ENCODE measurements at regions not wholly inside any gene's neighbourhood (a gene's known extent, or its start where the extent isn't known, plus 50 kb on each side); places are given as distances from the start of the nearest gene placed in this dataset.
"Not testable (repeated sequence)": the region's sequence is repeated elsewhere in the genome, so short reads cannot be mapped to it uniquely, and the experiment has no call there.

DNA sequence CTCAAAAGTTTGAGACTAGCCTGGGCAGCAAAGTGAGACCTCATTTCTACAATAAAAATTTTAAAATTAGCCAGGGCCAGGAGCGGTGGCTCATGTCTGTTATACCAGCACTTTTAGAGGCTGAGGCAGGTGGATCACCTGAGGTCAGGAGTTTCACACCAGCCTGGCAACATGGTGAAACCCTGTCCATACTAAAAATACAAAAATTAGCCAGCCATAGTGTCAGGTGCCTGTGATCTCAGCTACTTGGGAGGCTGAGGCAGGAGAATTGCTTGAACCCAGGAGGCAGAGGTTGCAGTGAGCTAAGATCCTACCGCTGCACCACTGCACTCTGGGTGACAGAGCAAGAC, 85.1 kb upstream of the MAP4 start:
- not testable (repeated sequence) for DNase-seq

DNA sequence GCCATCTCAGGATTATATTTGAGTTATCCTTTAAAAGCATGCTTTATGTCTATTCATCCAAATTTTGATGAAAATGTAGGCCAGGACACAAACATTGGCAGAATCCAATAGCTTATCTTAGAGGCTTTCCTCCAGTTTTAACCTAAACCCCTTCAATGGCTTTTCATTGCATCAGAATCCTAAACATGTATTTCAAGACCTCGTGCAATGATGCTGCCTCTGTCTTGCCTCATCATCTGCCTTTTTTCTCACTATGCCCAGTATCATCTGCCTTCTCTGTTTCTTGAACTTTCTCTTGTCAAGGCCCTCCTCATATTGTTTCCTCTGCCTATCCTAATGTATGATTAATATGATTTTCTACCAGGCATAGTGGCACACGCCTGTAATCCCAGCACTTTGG, 76.1 kb upstream of the MAP4 start:
- DNase-seq = no peak

GRCh38 chr3:48090166-48090939, 74.1 kb upstream of the MAP4 start:
- DNase-seq = no peak

DNA sequence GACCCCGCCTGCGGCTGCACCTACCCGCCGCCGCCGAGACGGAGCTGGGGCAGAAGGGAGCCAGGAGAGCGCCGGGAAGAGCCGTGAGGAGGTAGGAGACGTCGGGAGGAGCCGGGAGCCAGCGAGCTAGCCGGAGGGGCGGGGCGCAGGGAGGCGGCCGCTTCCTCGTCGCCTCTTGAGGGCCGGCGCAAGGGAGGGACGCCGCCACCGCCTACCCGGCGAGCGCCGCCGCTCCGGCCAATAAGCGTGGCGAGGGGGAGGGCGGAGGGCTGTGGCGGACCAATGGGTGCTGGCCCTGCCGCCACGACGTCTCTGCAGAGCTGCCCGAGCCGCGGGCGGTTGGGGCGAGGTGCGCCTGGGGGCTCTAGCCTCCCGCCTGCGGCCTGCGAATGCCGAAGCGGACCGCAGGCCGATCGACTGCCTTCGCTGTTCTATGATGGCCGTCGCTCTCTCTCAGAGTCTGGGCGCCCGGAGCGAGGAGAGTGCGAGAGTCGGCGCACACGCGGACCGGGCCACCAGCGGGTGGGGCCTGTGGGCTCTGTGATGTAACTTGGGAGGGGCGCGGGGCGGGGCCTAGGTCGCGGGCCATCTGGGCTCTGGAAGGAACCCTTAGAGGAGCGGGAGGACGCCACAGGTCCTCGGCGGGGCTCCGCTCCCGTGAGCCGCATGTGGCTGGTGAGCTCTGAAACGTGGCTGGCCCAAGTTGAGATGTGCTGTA, 72.7 kb upstream of the MAP4 start:
- peak; percentile 77 for DNase-seq

- peak; percentile 10 for DNase-seq
Measured at GRCh38 chr3:48088056-48088748, 72.0 kb upstream of the MAP4 start.

DNA sequence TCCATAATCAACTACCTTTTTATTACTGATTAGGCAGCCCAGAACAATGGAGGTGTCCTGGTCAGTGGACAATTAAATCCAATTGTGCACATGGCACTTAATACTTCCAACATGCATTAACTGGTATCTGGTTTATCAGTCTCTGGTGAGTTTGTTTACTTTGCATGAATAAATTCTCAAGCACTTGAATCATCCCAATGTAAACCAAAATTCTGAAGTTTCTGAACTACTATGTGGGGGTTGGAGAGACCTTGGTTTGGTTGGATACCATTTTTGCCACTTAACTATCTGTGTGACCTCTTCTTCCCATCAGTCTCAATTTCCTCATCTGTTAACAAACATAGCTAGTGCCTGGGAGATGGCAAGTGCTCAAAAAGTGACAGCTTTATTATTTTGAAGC, 70.5 kb upstream of the MAP4 start:
- no peak for DNase-seq

GRCh38 chr3:48084929-48085328, 68.7 kb upstream of the MAP4 start:
- no peak for DNase-seq

- DNase-seq = no peak
Measured at GRCh38 chr3:48084170-48084569, 68.0 kb upstream of the MAP4 start.

- no peak for DNase-seq
Measured at GRCh38 chr3:48082580-48083184, 66.5 kb upstream of the MAP4 start.

DNA sequence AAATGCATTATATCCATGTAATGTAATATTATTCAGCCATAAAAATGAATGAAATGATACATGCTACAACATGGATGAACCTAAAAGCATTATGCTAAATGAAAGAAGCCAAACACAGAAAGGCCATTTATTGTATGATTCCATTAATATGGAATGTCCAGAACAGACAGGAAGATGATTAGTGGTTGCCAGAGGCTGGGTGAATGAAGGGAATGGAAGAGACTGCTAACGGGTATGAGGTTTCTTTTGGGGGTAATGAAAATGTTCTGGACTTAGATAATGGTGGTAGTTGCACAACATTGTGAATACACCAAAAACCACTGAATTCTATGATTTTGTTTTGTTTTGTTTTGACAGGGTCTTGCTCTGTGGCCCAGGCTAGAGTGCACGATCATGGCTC, 61.6 kb upstream of the MAP4 start:
- no peak for DNase-seq

DNA sequence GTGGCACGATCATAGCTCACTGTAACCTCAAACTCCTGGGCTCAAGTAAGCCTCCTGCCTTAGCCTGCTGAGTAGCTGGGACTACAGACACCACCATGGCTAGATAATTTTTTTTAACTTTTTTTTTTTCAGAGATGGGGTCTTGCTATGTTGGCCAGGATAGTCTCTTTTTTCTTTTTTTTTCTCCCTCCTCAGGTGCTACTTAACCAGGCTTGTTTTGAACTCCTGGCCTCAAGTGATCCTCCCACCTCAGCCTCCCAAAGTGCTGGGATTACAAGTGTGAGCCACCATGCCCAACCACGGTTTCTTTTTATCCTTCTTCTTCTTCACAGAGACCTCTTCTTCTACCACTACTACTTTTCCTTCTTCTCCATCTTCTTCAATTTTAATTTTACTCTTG, 53.8 kb upstream of the MAP4 start:
- DNase-seq = no peak

- no peak for DNase-seq
Measured at GRCh38 chr3:48069339-48069738, 53.1 kb upstream of the MAP4 start.

- no peak for DNase-seq
Measured at GRCh38 chr3:48068886-48069285, 52.7 kb upstream of the MAP4 start.

DNA sequence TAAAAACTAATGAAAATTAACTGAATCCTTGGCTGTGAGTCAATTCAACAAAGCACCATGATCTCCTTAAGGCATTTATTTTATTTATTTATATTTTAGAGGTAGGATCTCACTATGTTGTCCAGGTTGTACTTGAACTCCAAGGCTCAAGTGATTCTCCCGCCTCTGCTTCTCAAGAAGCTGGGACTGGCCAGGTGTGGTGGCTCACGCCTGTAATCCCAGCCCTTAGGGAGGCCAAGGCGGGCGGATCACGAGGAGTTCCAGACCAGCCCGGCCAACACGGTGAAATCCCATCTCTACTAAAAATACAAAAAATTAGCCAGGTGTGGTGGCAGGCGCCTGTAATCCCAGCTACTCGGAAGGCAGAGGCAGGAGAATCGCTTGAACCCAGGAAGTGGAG, 52.1 kb upstream of the MAP4 start:
- DNase-seq = not testable (repeated sequence)

DNA sequence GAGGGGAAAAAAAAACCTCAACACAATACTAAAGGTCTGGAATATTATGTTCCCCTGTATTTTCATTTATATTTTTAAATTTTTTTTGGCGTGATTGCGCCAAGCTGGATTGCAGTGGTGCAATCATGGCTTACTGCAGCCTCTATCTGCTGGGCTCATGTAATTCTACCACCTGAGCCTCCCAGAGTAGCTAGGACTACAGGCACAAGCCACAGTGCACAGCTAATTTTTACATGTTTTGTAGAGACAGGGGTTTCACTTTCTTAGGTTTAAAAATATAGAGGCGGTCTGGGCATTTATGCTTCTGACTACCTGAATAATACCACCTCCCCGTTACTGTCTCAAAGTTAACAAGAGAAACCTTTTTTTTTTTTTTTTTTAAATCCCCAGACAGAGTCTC, 51.1 kb upstream of the MAP4 start:
- no peak for DNase-seq

Measured in DMS79 treated with DMSO at 0.1 percent for 48 hours (cell line).